ENCODE measurements at regions not wholly inside any gene's neighbourhood (a gene's known extent, or its start where the extent isn't known, plus 50 kb on each side); places are given as distances from the start of the nearest gene placed in this dataset.

DNA sequence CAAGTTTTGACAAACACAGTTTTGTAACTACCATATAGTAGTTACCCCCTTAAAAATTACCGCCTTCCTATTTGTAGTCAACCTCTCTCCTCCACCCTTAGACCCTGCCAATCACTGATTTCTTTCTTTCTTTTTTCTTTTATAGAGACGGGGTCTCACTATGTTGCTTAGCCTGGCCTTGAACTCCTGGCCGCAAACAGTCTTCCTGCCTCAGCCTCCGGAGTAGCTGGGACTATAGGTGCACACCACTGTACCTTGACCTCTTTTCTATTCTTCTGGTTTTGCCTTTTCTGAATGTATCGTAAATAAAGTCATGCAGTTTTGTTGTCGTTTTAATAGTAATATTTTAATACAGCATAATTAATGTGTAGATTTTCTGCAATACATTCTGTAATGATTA is 460.3 kb downstream of the EPM2A start:
- H3K56ac ChIP-seq (replicated peaks; ENCODE audit: insufficient read length, low read depth, low read length): no peak overlapping the region
- POLR2A ChIA-PET (ENCODE audit: partially characterized antibody): no interaction called here
- no peak overlapping the region for H2BK5ac ChIP-seq (ENCODE audit: low read depth, low read length)
- H3K27me3 ChIP-seq (replicated peaks in 1 of 4; ENCODE audit: control insufficient read depth in 3 of 4, extremely low read depth in 1 of 4, insufficient read depth in 3 of 4, low read length in 3 of 4): no peaks in the 10 kb centered on the region
- 89% methylated on average over 6 of the region's 6 CpGs; no CpG with 5 or more reads in 1 of the 2 experiments for WGBS, 2 experiments (ENCODE audit: extremely low coverage in 1 of 2, insufficient coverage in 1 of 2, insufficient read length in 1 of 2, insufficient replicate concordance in 2 of 2, low coverage in 1 of 2, low lambda C conversion rate in 2 of 2, missing lambda C conversion rate in 1 of 2)
- no peak overlapping the region for H3K18ac ChIP-seq (ENCODE audit: extremely low read depth, low read length)
- no peak overlapping the region for H2BK15ac ChIP-seq (ENCODE audit: low read length)
- no peak overlapping the region for H2AFZ ChIP-seq (ENCODE audit: low read length)
- H3K9ac ChIP-seq (replicated peaks in 1 of 4; ENCODE audit: extremely low read depth in 1 of 4, low read depth in 3 of 4, low read length in 3 of 4): no peak overlapping the region
- no peak overlapping the region for H3K14ac ChIP-seq (ENCODE audit: insufficient read length)
- CTCF ChIA-PET (ENCODE audit: partially characterized antibody): no interaction called here
- no peak overlapping the region for H2BK12ac ChIP-seq (ENCODE audit: low read depth, low read length)
- H4K8ac ChIP-seq (ENCODE audit: extremely low read depth, insufficient read depth, low read length): no peak overlapping the region
- no peak overlapping the region for H3K4me3 ChIP-seq (ENCODE audit: extremely low read depth in 1 of 4, insufficient read depth in 2 of 4, low read depth in 3 of 4, low read length in 4 of 4)
- no peak overlapping the region for H3K23ac ChIP-seq (ENCODE audit: insufficient read length)
- no peaks in the 10 kb centered on the region for H3K36me3 ChIP-seq (ENCODE audit: control insufficient read depth in 2 of 4, insufficient read depth in 4 of 4, low read length in 3 of 4)
- no peak overlapping the region for H3K4ac ChIP-seq (replicated peaks; ENCODE audit: insufficient read length, low read depth, low read length)
- H3K4me2 ChIP-seq (ENCODE audit: insufficient read depth in 1 of 2, low read depth in 2 of 2, low read length in 2 of 2): no peak overlapping the region
- H3K23me2 ChIP-seq (ENCODE audit: low read depth, low read length): no peaks in the 10 kb centered on the region
- H3K79me1 ChIP-seq (ENCODE audit: low read depth, low read length): no peaks in the 10 kb centered on the region
- no peaks in the 10 kb centered on the region; a peak in 1 of 7 replicates for H3K4me1 ChIP-seq (replicated peaks in 1 of 4; ENCODE audit: control insufficient read depth in 3 of 4, insufficient read depth in 4 of 4, low read length in 3 of 4)
- no peak overlapping the region for H3K27ac ChIP-seq (ENCODE audit: low read depth, low read length)
- no peak overlapping the region for H4K91ac ChIP-seq (replicated peaks; ENCODE audit: insufficient read length, low read length)
- no peaks in the 10 kb centered on the region for H4K20me1 ChIP-seq (replicated peaks in 1 of 2; ENCODE audit: control insufficient read depth in 1 of 2, insufficient read depth in 2 of 2, low read length in 2 of 2)
- DNase-seq (ENCODE audit: low read depth in 1 of 2, low spot score in 2 of 2): no peak
- FAIRE-seq: no peak
- H2AK5ac ChIP-seq (ENCODE audit: low read depth, low read length): no peak overlapping the region
- H3K79me2 ChIP-seq (ENCODE audit: control insufficient read depth in 1 of 2, insufficient read depth in 2 of 2, low read length in 2 of 2): no peaks in the 10 kb centered on the region
- no peak overlapping the region for H2BK20ac ChIP-seq (ENCODE audit: low read length)
- no peak overlapping the region for H2BK120ac ChIP-seq (replicated peaks; ENCODE audit: low read depth, low read length)
- no peaks in the 10 kb centered on the region for H3K9me3 ChIP-seq (ENCODE audit: insufficient read depth in 2 of 2, low read depth in 1 of 2, low read length in 1 of 2)
- no peak overlapping the region for H4K5ac ChIP-seq (ENCODE audit: insufficient read length, low read depth, low read length)
- no peak for TF ChIP-seq POLR2AphosphoS5 (IDR thresholded peaks at IDR 0.05; ENCODE audit: low read depth, low read length)
- TF ChIP-seq POU5F1 (IDR thresholded peaks at IDR 0.05; ENCODE audit: low read depth, low read length): no peak
- no peak for TF ChIP-seq KDM1A (IDR thresholded peaks at IDR 0.05; ENCODE audit: borderline replicate concordance, low read length)
- TF ChIP-seq KDM4A (IDR thresholded peaks at IDR 0.05; ENCODE audit: low read depth, low read length, severe bottlenecking): no peak
- TF ChIP-seq RFX5 (IDR thresholded peaks at IDR 0.05; ENCODE audit: borderline replicate concordance, low read depth, low read length): no peak
- TF ChIP-seq SP2 (IDR thresholded peaks at IDR 0.05; ENCODE audit: low read length): no peak
- no peak for TF ChIP-seq TBP (IDR thresholded peaks at IDR 0.05; ENCODE audit: low read depth, low read length)
- TF ChIP-seq JUN (IDR thresholded peaks at IDR 0.05; ENCODE audit: low read depth, low read length): no peak
- TF ChIP-seq MAX (IDR thresholded peaks at IDR 0.05): no peak
- no peak for TF ChIP-seq SP1 (IDR thresholded peaks at IDR 0.05; ENCODE audit: low read depth, low read length)
- TF ChIP-seq SRF (IDR thresholded peaks at IDR 0.05; ENCODE audit: low read depth, low read length): no peak
- no peak for TF ChIP-seq SIRT6 (IDR thresholded peaks at IDR 0.05; ENCODE audit: low read length)
- no peak for TF ChIP-seq HDAC6 (IDR thresholded peaks at IDR 0.05; ENCODE audit: low read depth, low read length)
- no peak for TF ChIP-seq KDM5A (IDR thresholded peaks at IDR 0.05; ENCODE audit: low read length)
- TF ChIP-seq NANOG (IDR thresholded peaks at IDR 0.05; ENCODE audit: insufficient read depth, low read depth, low read length, poor library complexity, severe bottlenecking): no peak
- TF ChIP-seq GABPA (IDR thresholded peaks at IDR 0.05; ENCODE audit: borderline replicate concordance, insufficient read depth, low read length): no peak
- no peak for TF ChIP-seq EZH2 (IDR thresholded peaks at IDR 0.05; ENCODE audit: low read depth, low read length, severe bottlenecking)

Data from H1 (cell line).